ENCODE measurements at regions not wholly inside any gene's neighbourhood (a gene's known extent, or its start where the extent isn't known, plus 50 kb on each side); places are given as distances from the start of the nearest gene placed in this dataset.

- TF ChIP-seq POLR2AphosphoS5 (IDR thresholded peaks at IDR 0.05; ENCODE audit: low read depth, low read length), result no peak
- no peak for TF ChIP-seq SIN3A (IDR thresholded peaks at IDR 0.05; ENCODE audit: borderline replicate concordance, insufficient read depth, low read length)
Measured at GRCh38 chr14:87630846-87631245, 362.1 kb downstream of the GALC start.

Measured in PFSK-1 (cell line).